ENCODE measurements at regions not wholly inside any gene's neighbourhood (a gene's known extent, or its start where the extent isn't known, plus 50 kb on each side); places are given as distances from the start of the nearest gene placed in this dataset.
A peak's percentile ranks its signal among the peaks of the same experiment; 100 is the strongest.
"Not testable (repeated sequence)": the region's sequence is repeated elsewhere in the genome, so short reads cannot be mapped to it uniquely, and the experiment has no call there.

GRCh38 chr1:221972276-221973235 lies 230.7 kb upstream of the DUSP10 start:
- no peaks in the 10 kb centered on the region for H4K20me1 ChIP-seq (ENCODE audit: insufficient read depth, low read length)
- DNase-seq (ENCODE audit: insufficient read length, low spot score, missing footprints): no peak
- H3K27me3 ChIP-seq (ENCODE audit: insufficient read depth, low read length): no peaks in the 10 kb centered on the region
- no peaks in the 10 kb centered on the region for H3K4me1 ChIP-seq (ENCODE audit: insufficient read depth, low read length)
- H2AFZ ChIP-seq (ENCODE audit: low read length): no peak overlapping the region
- H3K79me2 ChIP-seq (ENCODE audit: insufficient read depth, low read length): no peaks in the 10 kb centered on the region
- no peaks in the 10 kb centered on the region for H3K36me3 ChIP-seq (ENCODE audit: insufficient read depth, low read length)
- no peak overlapping the region for H3K4me2 ChIP-seq (ENCODE audit: insufficient read depth, low read length)
- H3K4me3 ChIP-seq (ENCODE audit: insufficient read depth, low read length): no peak overlapping the region
- H3K9me3 ChIP-seq (ENCODE audit: low read depth, low read length): no peaks in the 10 kb centered on the region
- no peak overlapping the region for H3K27ac ChIP-seq (ENCODE audit: low read depth, low read length)
- TF ChIP-seq, protein P1, sequence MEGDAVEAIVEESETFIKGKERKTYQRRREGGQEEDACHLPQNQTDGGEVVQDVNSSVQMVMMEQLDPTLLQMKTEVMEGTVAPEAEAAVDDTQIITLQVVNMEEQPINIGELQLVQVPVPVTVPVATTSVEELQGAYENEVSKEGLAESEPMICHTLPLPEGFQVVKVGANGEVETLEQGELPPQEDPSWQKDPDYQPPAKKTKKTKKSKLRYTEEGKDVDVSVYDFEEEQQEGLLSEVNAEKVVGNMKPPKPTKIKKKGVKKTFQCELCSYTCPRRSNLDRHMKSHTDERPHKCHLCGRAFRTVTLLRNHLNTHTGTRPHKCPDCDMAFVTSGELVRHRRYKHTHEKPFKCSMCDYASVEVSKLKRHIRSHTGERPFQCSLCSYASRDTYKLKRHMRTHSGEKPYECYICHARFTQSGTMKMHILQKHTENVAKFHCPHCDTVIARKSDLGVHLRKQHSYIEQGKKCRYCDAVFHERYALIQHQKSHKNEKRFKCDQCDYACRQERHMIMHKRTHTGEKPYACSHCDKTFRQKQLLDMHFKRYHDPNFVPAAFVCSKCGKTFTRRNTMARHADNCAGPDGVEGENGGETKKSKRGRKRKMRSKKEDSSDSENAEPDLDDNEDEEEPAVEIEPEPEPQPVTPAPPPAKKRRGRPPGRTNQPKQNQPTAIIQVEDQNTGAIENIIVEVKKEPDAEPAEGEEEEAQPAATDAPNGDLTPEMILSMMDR (IDR thresholded peaks at IDR 0.05; ENCODE audit: extremely low read depth, low read depth, low read length): no peak

- not testable (repeated sequence) for H3K4me2 ChIP-seq (ENCODE audit: insufficient read depth, low read length); DNase-seq (ENCODE audit: insufficient read length, low spot score, missing footprints); H3K27me3 ChIP-seq (ENCODE audit: insufficient read depth, low read length); H3K4me3 ChIP-seq (ENCODE audit: insufficient read depth, low read length); H3K79me2 ChIP-seq (ENCODE audit: insufficient read depth, low read length); H3K4me1 ChIP-seq (ENCODE audit: insufficient read depth, low read length); H3K36me3 ChIP-seq (ENCODE audit: insufficient read depth, low read length); H4K20me1 ChIP-seq (ENCODE audit: insufficient read depth, low read length); H3K27ac ChIP-seq (ENCODE audit: low read depth, low read length); H2AFZ ChIP-seq (ENCODE audit: low read length); H3K9me3 ChIP-seq (ENCODE audit: low read depth, low read length)
Measured at GRCh38 chr1:221971035-221971434, 229.1 kb upstream of the DUSP10 start.

DNA sequence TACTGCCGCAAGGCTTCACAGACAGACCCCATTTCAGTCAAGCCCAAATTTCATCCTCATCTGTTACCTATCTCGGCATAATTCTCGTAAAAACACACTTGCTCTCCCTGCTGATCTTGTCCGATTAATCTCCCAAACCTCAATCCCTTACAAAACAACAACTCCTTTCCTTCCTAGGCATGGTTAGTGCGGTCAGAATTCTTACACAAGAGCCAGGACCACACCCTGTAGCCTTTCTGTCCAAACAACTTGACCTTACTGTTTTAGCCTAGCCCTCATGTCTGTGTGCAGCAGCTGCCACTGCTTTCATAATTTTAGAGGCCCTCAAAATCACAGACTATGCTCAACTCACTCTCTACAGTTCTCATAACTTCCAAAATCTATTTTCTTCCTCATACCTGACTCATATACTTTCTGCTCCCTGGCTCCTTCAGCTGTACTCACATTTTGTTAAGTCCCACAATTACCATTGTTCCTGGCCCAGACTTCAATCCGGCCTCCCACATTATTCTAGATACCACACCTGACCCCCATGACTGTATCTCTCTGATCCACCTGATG lies 227.5 kb upstream of the DUSP10 start:
- not testable (repeated sequence) for H3K36me3 ChIP-seq (ENCODE audit: insufficient read depth, low read length); H3K4me3 ChIP-seq (ENCODE audit: insufficient read depth, low read length); H3K4me2 ChIP-seq (ENCODE audit: insufficient read depth, low read length); H3K27ac ChIP-seq (ENCODE audit: low read depth, low read length); H3K27me3 ChIP-seq (ENCODE audit: insufficient read depth, low read length); H3K4me1 ChIP-seq (ENCODE audit: insufficient read depth, low read length); DNase-seq (ENCODE audit: insufficient read length, low spot score, missing footprints); H3K9me3 ChIP-seq (ENCODE audit: low read depth, low read length); H4K20me1 ChIP-seq (ENCODE audit: insufficient read depth, low read length); H3K79me2 ChIP-seq (ENCODE audit: insufficient read depth, low read length)
- peak overlapping the region; percentile 51 for H2AFZ ChIP-seq (ENCODE audit: low read length)

GRCh38 chr1:221967538-221967937 lies 225.6 kb upstream of the DUSP10 start:
- H3K9me3 ChIP-seq (ENCODE audit: low read depth, low read length); H3K4me2 ChIP-seq (ENCODE audit: insufficient read depth, low read length); DNase-seq (ENCODE audit: insufficient read length, low spot score, missing footprints); H3K4me1 ChIP-seq (ENCODE audit: insufficient read depth, low read length); H3K79me2 ChIP-seq (ENCODE audit: insufficient read depth, low read length); H3K36me3 ChIP-seq (ENCODE audit: insufficient read depth, low read length); H3K27ac ChIP-seq (ENCODE audit: low read depth, low read length); H3K27me3 ChIP-seq (ENCODE audit: insufficient read depth, low read length); H2AFZ ChIP-seq (ENCODE audit: low read length); H3K4me3 ChIP-seq (ENCODE audit: insufficient read depth, low read length); H4K20me1 ChIP-seq (ENCODE audit: insufficient read depth, low read length): not testable (repeated sequence)

DNA sequence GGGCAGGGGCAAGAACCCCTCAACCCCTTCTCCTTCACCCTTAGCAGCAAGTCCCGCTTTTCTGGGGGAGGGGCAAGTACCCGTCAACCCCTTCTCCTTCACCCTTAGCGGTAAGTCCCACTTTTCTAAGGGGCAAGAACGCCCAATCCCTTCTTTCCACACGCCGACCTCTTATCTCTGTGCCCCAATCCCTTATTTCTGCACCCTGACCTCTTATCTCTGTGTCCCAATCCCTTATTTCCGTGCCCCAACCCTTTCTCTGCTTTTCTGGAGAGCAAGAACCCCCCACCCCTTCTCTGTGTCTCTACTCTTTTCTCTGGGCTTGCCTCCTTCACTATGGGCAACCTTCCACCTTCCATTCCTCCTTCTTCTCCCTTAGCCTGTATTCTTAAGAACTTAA lies 225.0 kb upstream of the DUSP10 start:
- H3K9me3 ChIP-seq (ENCODE audit: low read depth, low read length); H3K36me3 ChIP-seq (ENCODE audit: insufficient read depth, low read length); H3K27ac ChIP-seq (ENCODE audit: low read depth, low read length); H3K27me3 ChIP-seq (ENCODE audit: insufficient read depth, low read length); H3K4me2 ChIP-seq (ENCODE audit: insufficient read depth, low read length); H3K79me2 ChIP-seq (ENCODE audit: insufficient read depth, low read length); H4K20me1 ChIP-seq (ENCODE audit: insufficient read depth, low read length); H3K4me3 ChIP-seq (ENCODE audit: insufficient read depth, low read length); DNase-seq (ENCODE audit: insufficient read length, low spot score, missing footprints); H2AFZ ChIP-seq (ENCODE audit: low read length): not testable (repeated sequence)
- H3K4me1 ChIP-seq (ENCODE audit: insufficient read depth, low read length): peaks cover 10% of the 10 kb centered on the region

- H4K20me1 ChIP-seq (ENCODE audit: insufficient read depth, low read length); H3K27me3 ChIP-seq (ENCODE audit: insufficient read depth, low read length); H3K4me3 ChIP-seq (ENCODE audit: insufficient read depth, low read length); DNase-seq (ENCODE audit: insufficient read length, low spot score, missing footprints); H2AFZ ChIP-seq (ENCODE audit: low read length); H3K27ac ChIP-seq (ENCODE audit: low read depth, low read length); H3K9me3 ChIP-seq (ENCODE audit: low read depth, low read length); H3K36me3 ChIP-seq (ENCODE audit: insufficient read depth, low read length); H3K79me2 ChIP-seq (ENCODE audit: insufficient read depth, low read length); H3K4me2 ChIP-seq (ENCODE audit: insufficient read depth, low read length): not testable (repeated sequence)
- peaks cover 20% of the 10 kb centered on the region for H3K4me1 ChIP-seq (ENCODE audit: insufficient read depth, low read length)
Measured at GRCh38 chr1:221965891-221966290, 224.0 kb upstream of the DUSP10 start.
